ENCODE measurements at regions not wholly inside any gene's neighbourhood (a gene's known extent, or its start where the extent isn't known, plus 50 kb on each side); places are given as distances from the start of the nearest gene placed in this dataset.

GRCh38 chr6:23417133-23417532 is 708.9 kb upstream of the NRSN1 start:
- TF ChIP-seq POLR2AphosphoS5 (IDR thresholded peaks at IDR 0.05): no peak
- no peak for TF ChIP-seq CTCF (IDR thresholded peaks at IDR 0.05)
- no peak for TF ChIP-seq POLR2A (IDR thresholded peaks at IDR 0.05; ENCODE audit: low read depth)
- no peak for TF ChIP-seq EP300 (IDR thresholded peaks at IDR 0.05)

Data from esophagus muscularis mucosa (tissue), 4 donors.